HG02840 (cell line): ENCODE measurements at regions not wholly inside any gene's neighbourhood (a gene's known extent, or its start where the extent isn't known, plus 50 kb on each side); places are given as distances from the start of the nearest gene placed in this dataset.
"Not testable (repeated sequence)": the region's sequence is repeated elsewhere in the genome, so short reads cannot be mapped to it uniquely, and the experiment has no call there.

Source experiments
- ATAC-seq: cut with Tn5 transposase; IDR thresholded peaks from one replicate; pipeline ENCODE4 v1.9.1; 2021; ENCODE audit warnings: mild to moderate bottlenecking, moderate library complexity, moderate number of reproducible peaks; ENCODE audit not compliant: unreplicated experiment, low FRiP score

DNA sequence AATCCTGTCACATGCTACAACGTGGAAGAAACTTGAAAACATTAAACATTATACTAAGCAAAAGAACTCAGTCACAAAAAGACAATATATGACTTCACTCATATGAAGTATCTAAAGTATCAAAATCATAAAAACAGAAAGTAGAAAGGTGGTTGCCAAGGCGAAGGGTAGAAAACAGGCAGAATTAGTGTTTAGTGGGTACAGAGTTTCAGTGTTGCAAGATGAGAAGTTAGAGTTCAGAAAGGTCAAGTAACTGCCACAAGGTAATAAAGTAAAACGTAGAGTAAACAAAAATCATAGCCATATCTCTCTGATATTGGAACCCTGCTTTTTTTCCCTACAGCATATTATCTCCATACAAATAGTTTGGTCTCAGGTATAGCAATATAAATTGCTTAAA, 223.8 kb upstream of the FSCB start:
- no peak for ATAC-seq

DNA sequence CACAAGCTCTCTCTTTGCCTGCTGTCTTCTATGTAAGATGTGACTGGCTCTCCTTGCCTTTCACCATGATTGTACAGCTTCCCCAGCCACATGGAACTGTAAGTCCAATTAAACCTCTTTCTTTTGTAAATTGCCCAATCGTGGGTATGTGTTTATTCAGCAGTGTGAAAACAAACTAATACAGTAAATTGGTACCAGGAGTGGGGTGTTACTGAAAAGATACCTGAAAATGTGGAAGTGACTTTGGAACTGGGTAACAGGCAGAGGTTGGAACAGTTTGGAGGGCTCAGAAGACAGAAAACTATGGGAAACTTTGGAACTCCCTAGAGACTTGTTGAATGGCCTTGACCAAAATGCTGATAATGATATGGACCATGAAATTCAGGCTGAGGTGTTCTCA, 214.3 kb upstream of the FSCB start:
- ATAC-seq = not testable (repeated sequence)

DNA sequence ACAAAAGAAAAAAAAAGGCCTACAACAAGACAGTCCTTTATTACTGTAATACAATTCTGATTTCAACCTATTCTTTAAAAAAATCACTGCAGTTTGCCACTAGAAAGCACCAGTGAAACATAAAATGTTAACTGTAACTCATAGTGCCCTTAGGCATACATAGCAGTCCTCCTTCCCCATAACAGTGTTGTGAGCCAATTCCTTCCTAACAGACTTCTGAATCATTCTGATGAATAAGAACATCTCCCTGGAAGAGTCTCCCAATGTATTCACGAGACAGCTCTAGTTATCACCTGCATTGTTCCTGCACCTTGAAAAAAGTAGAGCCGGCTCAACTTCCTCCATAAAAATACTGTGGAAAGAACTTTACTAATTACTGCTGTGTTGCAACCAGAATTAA, 213.6 kb upstream of the FSCB start:
- ATAC-seq = no peak

DNA sequence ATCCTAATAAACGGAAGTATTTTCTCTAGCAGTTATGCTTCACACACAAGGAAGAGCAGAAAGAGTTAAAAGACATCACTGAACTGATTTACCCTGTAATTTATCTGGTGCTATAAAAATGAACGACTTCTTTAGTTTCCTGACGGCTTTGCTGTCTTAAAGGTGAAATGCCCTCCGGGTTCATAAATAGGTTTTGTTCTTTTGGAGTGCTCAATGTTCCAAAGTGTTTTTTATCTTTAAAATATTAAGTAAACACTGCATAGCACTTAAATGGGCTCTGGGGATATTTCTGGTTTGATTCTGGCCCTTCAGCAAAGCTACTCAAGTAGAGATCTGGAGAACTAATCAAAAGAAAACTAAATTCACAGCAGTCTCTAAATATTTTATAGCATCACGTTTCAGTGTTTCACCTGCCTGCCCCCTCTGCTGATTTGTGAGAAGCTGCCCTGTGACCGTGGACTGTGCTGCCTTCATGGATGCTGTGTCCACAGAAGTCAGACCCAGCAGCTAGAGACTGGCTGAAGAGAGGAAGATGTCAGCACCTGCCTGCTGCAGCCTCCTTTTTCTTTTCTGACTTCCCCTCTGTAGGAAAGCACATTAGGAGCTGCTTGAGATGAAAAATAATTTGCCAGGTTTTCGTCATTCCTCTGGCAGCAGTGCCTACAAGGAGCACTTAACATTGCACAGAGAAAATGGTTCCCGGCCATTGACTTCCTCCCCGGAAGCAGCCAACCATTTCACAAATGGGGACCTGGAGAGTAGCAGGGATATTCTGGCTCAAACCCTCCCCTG, 205.1 kb upstream of the FSCB start:
- no peak for ATAC-seq

DNA sequence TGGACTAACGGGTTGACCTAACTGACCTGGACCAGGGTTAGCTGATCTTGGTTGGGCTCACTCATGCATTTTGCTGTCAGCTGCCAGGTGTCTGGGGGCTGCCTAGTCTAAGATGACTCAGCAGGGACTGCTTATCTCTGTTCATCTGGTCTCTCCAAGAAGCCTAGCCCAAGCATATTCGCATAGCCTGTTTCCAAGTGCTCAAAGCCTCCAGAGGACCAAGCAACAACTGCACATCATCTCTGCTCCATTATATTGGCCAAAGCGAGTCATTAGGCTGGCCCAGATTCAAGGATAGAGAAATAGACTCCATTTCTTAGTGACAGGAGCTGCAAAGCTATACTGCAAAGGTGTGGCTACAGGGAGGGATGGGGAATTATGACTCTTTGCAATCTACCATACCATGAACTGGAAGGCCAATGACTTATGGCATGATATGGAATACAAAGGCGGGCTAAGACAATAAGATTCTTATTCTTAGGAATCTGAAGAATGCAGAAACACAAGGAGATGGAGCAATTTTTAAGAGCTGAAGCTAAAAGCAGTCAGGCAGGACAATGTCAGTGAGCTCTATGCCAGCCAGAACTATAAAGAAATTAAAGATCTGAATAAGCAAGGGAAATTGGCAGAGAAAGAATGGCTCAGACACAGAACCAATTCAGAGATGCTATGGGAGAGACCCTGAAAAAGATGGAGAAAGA, 194.6 kb upstream of the FSCB start:
- no peak for ATAC-seq

DNA sequence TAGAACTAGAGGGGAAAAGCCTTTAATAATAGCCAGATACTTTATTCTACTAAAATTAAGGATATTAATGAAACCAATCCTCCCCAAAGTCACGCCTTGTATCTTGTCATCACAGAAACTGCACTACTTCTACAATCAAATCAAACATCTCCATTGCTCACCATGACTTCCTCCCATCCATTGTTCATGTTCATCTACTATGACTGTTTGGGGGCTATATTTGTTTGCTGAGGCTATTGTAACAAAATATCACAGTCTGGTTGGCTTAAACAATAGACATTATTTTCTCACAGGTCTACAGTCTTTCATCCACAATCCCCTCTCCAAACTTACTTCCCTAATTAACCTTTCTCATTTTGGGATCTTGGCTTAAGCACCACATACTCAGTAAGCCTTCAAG, 193.6 kb upstream of the FSCB start:
- ATAC-seq = no peak

DNA sequence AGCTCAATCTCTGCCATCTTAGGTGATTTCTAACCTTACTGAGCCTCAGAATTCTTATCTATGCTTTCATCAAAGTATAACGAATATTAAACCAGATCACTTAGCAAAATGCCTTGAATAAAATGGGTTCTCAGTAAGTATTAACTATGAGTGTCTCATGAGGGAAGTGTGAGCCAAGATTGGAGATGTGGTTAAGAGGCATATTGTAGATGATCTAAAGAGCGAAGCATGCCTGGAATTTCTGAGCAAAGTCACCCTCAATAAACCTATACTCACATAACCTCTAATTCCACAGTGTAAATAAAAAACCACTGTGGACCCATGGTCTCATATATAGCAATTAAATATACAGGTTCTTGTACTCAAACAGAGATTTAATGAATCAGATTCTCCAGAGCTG, 193.1 kb upstream of the FSCB start:
- ATAC-seq = no peak

DNA sequence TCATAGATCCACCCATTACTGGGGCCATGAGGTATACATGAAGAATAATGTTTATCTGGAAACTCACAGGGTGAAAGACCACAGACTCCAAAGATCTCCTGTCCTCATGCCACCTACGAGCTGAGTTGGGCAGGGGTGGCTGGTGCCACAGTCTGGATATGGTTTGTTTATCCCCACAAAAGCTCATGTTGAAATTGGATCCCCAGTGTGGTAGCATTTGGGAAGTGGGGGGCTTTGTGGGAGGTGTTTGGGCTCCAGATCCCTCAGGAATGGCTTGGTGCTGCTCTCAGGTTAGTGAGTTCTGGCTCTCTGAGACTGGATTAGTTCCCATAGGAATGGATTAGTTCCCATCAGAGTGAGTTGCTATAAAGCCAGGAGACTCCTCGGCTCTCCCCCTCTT, 192.3 kb upstream of the FSCB start:
- no peak for ATAC-seq

DNA sequence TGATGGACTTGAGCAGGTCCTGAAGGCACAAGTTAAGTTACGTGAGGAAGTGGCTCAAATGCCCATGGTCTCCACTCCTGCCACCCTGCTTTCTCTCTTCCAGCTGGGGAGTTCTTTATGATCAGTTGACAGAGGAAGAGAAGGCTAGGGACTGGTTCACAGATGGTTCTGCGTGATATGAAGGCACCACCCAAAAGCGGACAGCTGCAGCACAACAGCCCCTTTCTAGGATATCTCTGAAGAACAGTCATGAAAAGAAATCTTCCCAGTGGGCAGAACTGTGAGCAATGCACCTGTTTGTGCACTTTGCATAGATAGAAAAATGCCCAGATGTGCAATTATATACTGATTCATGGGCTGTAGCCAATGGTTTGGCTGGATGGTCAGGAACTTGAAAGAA, 162.4 kb upstream of the FSCB start:
- no peak for ATAC-seq

DNA sequence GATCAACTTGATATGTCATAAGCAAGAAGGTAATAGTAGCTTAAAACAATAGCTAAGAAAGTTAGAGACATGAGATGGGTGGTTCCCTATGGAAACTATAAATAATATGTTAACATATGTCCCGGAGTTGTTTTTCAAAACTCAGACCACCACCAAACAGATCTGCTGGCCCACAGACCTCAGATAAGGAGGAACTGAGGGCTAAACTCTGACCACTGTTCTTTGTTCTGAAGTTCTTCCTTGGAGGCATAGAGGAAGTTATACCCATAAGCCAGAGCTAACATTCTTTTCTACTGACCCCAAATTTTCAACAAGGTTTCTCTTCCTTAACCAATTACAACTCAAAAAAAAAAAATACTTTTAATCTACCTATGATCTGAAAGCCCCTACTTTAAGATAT, 156.1 kb upstream of the FSCB start:
- ATAC-seq = no peak

DNA sequence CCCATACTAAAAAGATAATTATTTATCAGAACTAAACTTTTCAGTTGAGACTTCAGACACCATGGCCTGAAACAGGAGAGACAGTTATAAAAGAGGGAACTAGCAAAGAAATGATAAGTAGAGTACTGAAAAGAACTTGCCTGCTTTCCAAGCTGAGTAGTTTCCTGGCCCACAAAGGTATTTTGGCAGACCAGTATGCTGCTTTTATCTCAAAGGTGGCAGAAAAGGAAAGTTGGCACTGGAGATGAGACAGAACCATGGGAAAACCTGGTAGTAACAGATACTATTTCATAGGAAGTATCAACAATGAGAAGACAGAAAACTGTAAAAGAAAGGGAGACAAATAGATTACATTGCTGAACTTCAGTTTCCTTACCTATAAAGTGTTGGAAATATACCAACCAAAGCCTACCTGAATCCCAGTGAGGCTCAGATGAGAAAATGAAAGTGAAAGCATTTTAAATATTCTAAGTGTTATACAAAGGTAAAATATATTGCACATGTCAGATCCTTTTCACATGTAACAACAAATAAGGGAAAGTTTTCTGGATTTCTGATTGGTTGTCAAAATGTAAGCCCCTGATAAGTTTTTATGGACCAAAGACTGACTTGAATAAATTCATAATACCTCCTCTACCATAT, 155.3 kb upstream of the FSCB start:
- ATAC-seq = no peak

DNA sequence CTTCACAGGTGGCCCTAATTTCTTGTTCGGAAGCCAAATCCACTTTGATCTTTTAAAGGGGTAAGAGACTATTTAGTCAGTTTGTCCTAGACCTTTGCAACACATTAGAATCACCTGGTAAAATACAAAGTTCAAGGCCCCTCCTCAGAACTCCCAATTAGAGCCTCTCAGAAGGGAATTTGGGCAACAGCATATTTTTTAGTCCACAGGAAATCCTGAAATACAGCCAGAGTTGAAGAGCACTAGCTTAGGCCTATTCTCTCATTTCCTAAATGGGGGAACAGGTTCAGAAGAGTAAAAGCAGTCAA, 151.3 kb upstream of the FSCB start:
- no peak for ATAC-seq

DNA sequence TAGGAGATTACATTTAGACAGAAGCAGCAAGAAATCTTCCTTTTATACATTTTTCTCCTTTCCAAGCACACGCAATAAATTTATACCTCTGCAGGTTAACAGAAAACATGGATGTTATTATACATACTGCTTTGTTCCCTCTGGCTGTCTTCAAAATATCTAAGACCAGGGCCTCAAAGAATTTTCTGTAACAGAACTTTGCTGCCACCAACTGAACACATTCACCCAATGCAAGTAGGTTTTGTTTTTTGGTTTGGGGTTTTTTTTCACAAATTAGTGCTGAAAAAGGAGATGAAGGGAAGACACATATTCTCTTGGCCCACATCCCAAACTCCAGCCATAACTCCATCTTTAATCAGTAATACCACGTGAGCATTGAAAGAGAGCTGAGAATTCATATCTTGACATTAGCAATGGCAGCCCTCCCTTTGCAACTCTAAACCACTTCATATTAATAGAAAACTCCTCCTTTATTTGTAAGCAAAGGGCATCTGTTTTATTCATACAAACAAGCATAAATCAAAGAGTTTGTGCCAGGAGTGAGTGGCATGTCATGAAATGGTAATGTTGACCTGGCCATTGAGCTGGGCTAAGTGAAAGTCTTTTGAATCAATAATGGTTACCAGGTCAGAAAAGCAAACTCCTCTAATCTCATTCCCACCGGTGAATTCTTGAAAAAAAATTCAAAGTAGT, 150.8 kb upstream of the FSCB start:
- no peak for ATAC-seq

DNA sequence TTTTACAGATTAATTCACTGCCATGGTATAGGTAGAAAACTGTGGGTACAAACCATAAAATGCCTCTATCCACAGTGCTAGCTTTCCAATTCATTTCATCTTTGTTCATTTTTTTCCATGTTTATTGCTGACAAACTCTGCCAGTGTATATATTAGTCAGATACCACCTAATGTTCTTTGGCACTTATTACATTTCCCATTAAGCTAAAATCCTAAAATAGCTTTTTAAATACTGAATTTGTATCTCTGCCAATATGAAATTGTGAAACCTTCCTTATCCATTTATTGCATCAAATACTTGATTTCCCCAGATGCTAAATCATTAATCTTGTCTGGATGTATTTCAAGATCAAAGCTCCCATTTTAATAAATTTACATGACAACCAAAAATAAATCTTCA, 150.1 kb upstream of the FSCB start:
- ATAC-seq = no peak

DNA sequence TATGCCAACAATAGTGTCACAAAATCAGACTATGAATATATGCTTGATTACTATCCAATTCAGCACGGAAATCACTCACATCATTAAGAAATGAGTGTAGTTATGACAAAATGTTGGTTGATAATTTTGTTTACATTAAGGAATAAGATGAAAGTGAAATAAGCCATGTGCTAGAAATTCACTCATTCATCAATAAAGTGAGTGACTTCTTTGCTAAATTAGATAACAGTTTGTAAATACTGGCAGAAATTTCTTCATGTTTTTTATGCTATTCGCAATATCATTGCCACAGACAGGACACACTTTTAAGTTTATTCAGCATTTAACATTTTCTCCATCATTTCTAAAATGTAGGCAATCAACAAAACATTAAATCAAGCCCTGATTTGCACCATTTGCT, 147.5 kb upstream of the FSCB start:
- ATAC-seq = no peak

DNA sequence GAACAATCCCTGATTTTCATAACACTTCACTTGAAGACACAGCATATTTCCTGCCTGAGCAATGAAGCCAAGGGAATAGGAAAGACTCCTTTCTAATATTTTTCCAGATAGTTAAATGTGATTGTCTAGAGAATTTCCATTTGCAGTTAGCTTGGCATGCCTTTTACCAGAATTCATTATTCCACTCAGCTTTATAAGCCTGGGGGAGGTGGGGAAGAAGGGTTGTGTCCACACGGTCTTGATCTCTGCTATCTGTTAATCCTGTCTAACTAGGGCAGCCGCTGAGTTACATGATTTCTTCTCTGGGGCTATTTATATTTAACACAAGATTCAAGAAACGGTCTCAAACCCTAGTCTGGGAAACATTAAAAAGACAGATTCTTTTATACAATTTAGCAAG, 146.6 kb upstream of the FSCB start:
- ATAC-seq = no peak

DNA sequence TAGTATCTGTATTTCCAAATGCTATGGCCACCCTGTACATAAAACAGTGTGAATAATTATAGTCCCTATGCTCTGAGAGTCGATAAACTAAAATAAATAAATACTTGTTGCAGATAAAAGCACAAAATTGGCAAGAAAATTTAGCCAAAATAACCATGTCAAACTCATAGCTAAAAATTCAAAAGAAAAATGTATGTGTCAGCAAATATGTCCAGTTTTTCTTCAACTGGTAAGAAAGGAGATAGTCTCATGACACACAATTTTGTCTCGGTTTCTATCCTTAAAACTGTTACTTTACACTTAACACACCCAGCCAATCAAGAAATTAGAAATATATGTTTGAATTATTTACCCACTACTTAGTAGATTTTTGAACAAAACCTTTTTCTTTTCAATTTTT, 145.6 kb upstream of the FSCB start:
- no peak for ATAC-seq

DNA sequence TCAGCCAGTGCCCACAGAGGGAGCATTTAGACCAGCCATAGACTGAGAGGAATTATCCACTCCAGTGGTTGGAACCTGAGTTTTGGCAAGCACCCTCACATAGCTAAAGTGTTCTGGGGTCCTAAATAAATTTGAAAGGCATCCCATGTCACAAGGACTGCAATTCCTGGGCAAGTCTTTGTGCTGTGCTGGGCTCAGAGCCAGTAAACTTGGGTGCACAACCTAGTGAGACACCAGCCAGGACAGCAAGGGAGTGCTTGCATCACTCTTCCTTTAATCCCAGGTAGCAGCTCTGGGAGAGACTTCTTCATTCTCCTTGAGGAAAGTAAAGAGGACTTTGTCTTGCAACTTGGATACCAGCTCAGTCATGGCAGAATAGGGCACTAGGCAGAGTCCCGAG, 142.0 kb upstream of the FSCB start:
- no peak for ATAC-seq

DNA sequence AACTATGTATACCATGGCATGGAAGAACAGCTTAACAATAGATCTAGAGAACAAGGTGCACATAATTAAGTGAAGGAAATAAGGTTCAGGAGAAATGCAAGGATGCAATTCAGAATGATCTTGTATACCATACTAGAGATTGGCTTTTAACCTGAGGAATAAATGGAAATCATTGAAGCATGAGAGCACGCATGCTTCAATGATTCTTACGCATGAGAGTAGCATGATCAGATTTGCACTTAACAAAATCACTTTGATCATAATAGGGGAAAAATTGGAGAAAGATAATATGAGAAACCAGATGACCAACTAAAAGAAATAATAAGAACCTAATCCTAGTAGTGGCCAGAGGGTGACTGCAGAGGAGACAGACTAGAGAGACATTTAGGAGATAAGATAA, 133.3 kb upstream of the FSCB start:
- ATAC-seq = no peak

DNA sequence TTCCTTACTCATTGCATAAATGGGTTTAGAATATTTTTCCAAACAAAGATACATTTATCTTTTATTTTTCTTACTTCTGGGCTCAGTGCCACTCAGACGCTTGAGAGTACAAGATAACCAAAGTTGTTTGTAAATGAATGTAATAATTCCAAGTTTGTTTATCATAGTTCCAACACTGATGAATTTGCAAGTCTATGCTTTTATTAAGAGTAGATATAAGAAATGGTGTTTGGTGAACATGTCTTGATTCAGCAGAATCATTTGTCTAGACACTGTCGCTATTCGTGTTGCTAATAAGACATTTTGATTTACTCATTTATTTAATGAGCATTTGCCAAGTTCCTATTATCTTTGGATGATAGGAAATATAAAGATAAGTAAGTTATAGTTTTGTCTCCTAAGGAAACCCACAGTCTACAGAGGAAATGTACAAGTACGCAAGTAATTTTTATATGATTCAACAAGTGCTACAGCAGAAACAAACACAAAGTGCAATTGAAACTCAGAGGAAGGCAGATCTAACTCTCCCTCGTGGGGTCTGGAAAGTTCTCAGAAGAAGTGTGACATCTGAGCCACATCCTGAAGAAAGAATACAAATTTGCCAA, 132.8 kb upstream of the FSCB start:
- no peak for ATAC-seq

DNA sequence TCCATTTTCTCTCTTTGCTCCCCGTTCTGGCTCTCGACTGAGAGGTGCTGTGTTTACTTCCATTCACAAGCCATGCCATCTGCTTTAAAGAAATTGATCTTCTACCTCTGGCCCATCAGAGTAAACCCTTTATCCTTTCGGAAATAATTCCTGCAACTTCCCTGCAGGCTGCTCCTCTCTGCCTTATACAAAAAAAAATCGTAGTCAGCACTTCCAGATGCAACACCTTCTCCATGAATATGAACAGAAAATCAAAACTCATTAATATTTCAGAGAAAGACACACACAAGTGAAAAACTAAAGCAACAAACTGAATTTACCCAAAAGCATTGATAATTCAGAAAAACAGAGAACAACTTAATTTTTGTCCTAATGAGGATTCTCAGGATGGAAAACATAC, 127.6 kb upstream of the FSCB start:
- no peak for ATAC-seq
